CD4-positive, alpha-beta T cell treated with Interleukin-2 at 100 ng/mL for 4 hours (primary cell): ENCODE measurements at regions not wholly inside any gene's neighbourhood (a gene's known extent, or its start where the extent isn't known, plus 50 kb on each side); places are given as distances from the start of the nearest gene placed in this dataset.
"Not testable (repeated sequence)": the region's sequence is repeated elsewhere in the genome, so short reads cannot be mapped to it uniquely, and the experiment has no call there.

Experiments used
- DNase-seq: peaks from one replicate; pipeline ENCODE4 v3.0.0-alpha.2; 2020; ENCODE audit warnings: low spot score

- no peak for DNase-seq
Measured at GRCh38 chr1:55535724-55536544, 320.8 kb upstream of the USP24 start.

GRCh38 chr1:55534565-55535121 lies 319.5 kb upstream of the USP24 start:
- no peak for DNase-seq

GRCh38 chr1:55531644-55532043 lies 316.5 kb upstream of the USP24 start:
- no peak for DNase-seq

GRCh38 chr1:55530749-55531478 lies 315.8 kb upstream of the USP24 start:
- DNase-seq: no peak

GRCh38 chr1:55529017-55529416 lies 313.9 kb upstream of the USP24 start:
- no peak for DNase-seq

- no peak for DNase-seq
Measured at GRCh38 chr1:55527831-55528230, 312.7 kb upstream of the USP24 start.

GRCh38 chr1:55526716-55527115 lies 311.6 kb upstream of the USP24 start:
- DNase-seq: no peak

- DNase-seq: no peak
Measured at GRCh38 chr1:55524006-55524405, 308.8 kb upstream of the USP24 start.

GRCh38 chr1:55522982-55523381 lies 307.8 kb upstream of the USP24 start:
- DNase-seq: no peak

GRCh38 chr1:55522353-55522903 lies 307.3 kb upstream of the USP24 start:
- no peak for DNase-seq

- DNase-seq: no peak
Measured at GRCh38 chr1:55520861-55521260, 305.7 kb upstream of the USP24 start.

GRCh38 chr1:55519937-55520683 lies 304.9 kb upstream of the USP24 start:
- no peak for DNase-seq

- no peak for DNase-seq
Measured at GRCh38 chr1:55519276-55519675, 304.1 kb upstream of the USP24 start.

GRCh38 chr1:55517036-55517435 lies 301.9 kb upstream of the USP24 start:
- DNase-seq: no peak

- DNase-seq: not testable (repeated sequence)
Measured at GRCh38 chr1:55514571-55514970, 299.4 kb upstream of the USP24 start.

- no peak for DNase-seq
Measured at GRCh38 chr1:55512466-55512865, 297.3 kb upstream of the USP24 start.

GRCh38 chr1:55507578-55507931 lies 292.4 kb upstream of the USP24 start:
- DNase-seq: no peak

- DNase-seq: no peak
Measured at GRCh38 chr1:55506740-55507577, 291.8 kb upstream of the USP24 start.

- no peak for DNase-seq
Measured at GRCh38 chr1:55505326-55505725, 290.2 kb upstream of the USP24 start.

- no peak for DNase-seq
Measured at GRCh38 chr1:55504306-55504731, 289.2 kb upstream of the USP24 start.

GRCh38 chr1:55503663-55504305 lies 288.6 kb upstream of the USP24 start:
- DNase-seq: no peak
